GM12873 (cell line): ENCODE measurements at regions not wholly inside any gene's neighbourhood (a gene's known extent, or its start where the extent isn't known, plus 50 kb on each side); places are given as distances from the start of the nearest gene placed in this dataset.

ENCODE experiments used
- TF ChIP-seq, protein P1 (sequence below): IDR thresholded peaks from 2 replicates; pipeline ENCODE4 v1.5.1; 2012; ENCODE audit warnings: low read depth, mild to moderate bottlenecking, moderate library complexity, low read length, control low read depth; ENCODE audit not compliant: insufficient read depth; ENCODE audit errors: missing control alignments

DNA sequence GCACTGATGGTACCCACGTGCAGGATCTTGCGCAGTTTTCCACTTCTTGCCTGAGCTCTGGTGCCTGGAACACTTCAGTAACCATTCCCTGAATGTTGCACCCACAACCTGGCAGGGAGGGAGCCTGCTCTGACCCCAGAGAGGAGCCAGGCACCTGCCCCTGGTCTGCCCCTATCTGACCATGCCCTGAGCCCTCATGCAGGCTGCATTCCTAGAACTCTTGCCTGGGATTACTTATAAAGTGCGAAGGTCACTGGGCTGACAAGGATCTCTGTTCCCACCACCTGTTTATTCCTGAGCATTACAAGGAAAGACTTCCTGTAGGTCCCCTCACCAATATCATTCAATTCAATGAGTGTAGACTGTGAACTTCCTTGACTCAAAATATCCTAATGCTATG lies 191.9 kb upstream of the FMN2 start:
- TF ChIP-seq, protein P1, sequence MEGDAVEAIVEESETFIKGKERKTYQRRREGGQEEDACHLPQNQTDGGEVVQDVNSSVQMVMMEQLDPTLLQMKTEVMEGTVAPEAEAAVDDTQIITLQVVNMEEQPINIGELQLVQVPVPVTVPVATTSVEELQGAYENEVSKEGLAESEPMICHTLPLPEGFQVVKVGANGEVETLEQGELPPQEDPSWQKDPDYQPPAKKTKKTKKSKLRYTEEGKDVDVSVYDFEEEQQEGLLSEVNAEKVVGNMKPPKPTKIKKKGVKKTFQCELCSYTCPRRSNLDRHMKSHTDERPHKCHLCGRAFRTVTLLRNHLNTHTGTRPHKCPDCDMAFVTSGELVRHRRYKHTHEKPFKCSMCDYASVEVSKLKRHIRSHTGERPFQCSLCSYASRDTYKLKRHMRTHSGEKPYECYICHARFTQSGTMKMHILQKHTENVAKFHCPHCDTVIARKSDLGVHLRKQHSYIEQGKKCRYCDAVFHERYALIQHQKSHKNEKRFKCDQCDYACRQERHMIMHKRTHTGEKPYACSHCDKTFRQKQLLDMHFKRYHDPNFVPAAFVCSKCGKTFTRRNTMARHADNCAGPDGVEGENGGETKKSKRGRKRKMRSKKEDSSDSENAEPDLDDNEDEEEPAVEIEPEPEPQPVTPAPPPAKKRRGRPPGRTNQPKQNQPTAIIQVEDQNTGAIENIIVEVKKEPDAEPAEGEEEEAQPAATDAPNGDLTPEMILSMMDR, result no peak

DNA sequence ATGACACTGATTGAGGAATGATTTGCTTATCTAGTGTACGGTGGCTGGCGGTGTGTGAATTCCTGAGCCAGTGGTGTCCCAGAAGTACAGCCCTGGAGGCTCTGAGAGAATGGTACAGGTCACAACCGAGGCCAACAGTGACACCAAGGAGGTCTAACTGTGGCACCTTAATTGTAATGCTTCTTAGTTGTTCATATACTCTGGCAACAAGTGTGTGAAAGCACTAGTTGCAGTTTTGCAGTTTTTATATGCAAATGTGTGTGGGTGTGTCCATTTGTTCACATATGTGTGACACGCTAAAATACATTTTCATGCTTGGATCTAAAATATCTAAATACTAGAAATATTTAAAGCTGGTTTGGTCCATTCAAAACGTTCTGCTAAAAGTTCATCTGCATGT lies 185.3 kb upstream of the FMN2 start:
- TF ChIP-seq, protein P1, result no peak

DNA sequence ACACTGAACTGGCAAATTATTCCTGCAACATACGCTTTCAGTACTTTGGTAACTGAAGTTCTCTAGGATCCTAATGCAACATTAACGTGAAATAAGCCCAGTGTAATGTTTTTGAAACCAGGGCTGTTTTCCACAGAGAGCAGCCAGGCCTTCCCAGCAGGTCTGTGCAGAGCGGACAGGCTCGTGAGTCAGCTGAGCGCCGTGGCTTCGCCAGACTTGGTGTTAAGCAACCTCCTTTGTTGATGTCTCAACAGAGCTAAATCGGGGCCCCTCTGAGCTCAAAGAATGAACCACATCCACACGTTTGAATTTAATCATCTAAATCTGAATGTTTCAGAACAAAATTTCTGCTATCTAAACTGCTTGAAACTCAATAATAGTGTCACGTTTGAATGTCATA lies 181.8 kb upstream of the FMN2 start:
- TF ChIP-seq, protein P1, result no peak

DNA sequence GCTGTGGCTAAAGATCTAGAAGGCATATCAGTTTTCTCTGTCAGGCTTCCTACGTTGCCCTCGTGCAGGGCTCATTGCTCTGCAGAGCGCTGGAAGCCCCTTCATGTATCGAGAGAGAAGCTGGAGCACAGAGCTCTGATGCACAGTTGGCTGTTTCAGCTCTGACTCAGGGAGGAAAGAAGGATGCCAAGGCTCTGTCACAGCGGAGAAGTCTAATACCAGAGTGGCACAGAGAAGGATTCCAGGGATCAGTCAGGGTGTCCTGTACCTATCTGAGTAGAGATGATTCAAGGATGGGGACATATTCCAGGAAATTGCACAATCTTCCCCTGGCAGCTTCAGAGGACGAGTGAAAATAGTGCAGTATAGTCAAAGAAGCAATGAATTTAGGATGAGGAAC lies 179.2 kb upstream of the FMN2 start:
- TF ChIP-seq, protein P1, result no peak

DNA sequence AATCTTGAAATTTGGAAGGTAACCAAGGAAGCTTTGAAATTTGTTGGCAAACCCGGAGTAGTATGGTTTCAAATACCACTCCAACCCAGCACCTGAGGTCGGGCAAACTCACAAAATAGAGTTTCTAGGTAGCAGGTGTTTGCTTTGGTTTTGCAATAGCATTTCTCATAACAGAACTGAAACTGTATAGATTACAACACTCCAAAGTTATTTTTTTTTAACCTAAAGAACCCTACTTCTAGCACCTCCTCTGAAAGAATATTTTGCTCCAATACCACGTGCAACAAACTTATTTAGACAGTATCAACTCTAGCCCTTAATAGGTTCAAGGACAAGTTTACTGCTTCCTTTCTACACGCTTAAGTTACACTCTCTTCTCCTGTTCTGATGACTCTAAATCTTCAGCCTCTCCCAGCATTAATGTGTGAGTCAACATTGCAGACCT lies 178.5 kb upstream of the FMN2 start:
- TF ChIP-seq, protein P1, result no peak

DNA sequence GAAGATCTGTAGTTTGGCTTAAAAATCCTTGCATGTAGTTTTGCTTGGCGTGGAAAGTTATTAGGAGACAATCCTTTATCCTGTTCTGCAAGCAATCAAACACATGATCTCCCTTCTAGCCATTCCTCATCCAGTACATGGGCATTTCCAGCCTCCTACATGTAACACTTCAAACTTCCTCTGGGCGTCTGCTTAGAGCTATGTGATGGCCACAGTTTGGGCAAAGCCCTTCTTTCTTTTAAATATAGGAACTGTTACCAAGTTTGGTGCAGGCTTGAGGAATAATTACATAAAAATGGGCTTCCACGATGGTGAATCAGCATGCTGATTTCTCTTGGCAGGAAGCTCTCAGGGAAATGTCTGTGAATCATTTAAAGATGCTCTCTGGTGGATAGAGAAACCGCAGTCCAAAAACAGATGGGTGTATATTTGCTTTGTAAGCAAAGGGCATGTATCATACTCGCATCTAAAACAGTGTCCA lies 176.9 kb upstream of the FMN2 start:
- TF ChIP-seq, protein P1, result no peak

DNA sequence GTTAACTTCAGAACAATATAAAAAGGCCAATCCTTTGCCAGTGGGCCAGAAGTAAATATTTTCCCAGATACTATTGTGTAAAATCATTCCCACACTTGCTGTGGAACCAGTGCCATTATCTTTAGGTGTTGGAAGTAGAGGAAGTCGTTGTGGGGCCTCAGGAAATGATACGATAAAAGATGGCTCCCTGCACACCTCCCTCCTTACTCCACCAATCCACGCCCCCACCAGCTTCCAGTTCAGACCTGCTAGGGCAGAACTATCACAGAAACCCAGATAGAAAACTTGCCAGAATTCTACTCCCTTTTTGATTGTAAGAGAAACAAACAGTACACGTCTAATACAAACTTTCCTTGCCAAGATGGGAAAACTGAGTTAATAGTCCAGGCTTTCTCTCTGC lies 173.0 kb upstream of the FMN2 start:
- TF ChIP-seq, protein P1, result no peak
